ENCODE measurements at regions not wholly inside any gene's neighbourhood (a gene's known extent, or its start where the extent isn't known, plus 50 kb on each side); places are given as distances from the start of the nearest gene placed in this dataset.
"Not testable (repeated sequence)": the region's sequence is repeated elsewhere in the genome, so short reads cannot be mapped to it uniquely, and the experiment has no call there.

DNA sequence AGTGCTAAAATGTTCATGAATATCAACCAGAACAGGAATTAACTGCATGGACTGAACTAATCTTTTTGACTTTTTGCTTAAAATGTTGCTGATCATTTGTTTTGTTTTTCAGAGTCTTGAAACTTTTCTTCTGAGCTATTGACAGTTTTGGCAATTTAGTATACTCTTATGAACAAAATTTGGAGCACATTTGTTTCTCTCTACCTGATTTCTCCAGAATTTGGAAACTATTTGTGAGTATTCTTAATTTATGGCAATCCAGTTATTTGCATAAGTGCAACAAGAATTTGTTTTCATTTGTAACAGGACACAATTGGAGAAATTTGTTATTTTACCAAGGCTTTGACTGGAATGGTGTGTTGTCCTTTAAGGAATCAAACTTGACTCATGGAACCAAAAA, 107.4 kb downstream of the RTP4 start:
- DNase-seq (ENCODE audit: low read depth in 2 of 2), result not testable (repeated sequence)

- DNase-seq (ENCODE audit: low read depth in 2 of 2), result no peak
These were observed 105.7 kb downstream of the RTP4 start for GRCh38 chr3:187473778-187474406.

DNA sequence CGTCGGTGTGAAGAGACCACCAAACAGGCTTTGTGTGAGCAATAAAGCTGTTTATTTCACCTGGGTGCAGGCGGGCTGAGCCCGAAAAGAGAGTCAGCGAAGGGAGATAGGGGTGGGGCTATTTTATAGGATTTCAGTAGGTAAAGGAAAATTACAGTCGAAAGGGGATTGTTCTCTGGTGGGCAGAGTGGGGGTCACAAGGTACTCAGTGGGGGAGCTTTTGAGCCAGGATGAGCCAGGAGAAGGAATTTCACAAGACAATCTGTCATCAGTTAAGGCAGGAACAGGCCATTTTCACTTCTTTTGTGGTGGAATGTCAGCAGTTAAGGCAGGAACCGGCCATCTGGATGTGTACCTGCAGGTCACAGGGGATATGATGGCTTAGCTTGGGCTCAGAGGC, 98.1 kb downstream of the RTP4 start:
- not testable (repeated sequence) for DNase-seq (ENCODE audit: low read depth in 2 of 2)

GRCh38 chr3:187465503-187465902, 97.3 kb downstream of the RTP4 start:
- DNase-seq (ENCODE audit: low read depth in 2 of 2), result no peak

GRCh38 chr3:187464682-187465081, 96.5 kb downstream of the RTP4 start:
- no peak for DNase-seq (ENCODE audit: low read depth in 2 of 2)

DNA sequence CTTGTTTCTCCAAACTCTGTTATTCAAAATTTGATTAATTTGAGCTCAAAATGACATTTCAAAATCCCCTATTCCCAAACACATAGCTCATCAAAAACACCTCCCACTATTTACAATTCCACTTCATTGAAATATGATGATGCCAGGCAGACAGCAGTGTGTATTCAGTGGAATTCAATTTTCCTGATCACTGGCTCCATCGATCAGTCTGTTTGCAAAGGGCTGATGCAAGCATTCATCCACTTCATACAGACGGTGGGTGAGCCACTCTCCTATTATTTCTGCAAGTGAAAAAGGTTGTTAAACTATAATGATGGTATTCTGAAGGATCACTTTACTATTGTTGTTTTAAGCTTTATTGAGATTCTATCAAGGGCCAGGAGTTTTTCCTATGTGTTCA, 90.7 kb downstream of the RTP4 start:
- no peak for DNase-seq (ENCODE audit: low read depth in 2 of 2)

DNA sequence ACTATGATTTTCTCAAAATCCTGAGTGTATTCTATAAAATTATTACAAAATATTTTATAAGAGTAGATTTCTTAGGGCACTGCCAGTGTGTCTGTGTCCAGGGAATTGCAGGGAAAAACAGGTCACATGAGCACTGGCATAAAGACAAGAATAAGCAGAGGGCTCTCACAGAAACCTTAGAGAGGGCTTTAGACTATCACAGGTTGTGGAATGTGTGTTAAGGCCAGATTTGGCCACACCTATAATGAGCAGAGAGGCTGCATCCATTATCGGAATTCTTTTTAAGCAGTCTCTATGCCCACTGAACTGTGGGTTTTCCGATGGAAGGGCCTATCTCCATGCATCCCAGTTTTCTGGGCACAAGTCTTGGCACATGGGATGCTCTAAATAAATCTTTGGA, 90.2 kb downstream of the RTP4 start:
- DNase-seq (ENCODE audit: low read depth in 2 of 2), result no peak

GRCh38 chr3:187456250-187456649, 88.1 kb downstream of the RTP4 start:
- no peak for DNase-seq (ENCODE audit: low read depth in 2 of 2)

DNA sequence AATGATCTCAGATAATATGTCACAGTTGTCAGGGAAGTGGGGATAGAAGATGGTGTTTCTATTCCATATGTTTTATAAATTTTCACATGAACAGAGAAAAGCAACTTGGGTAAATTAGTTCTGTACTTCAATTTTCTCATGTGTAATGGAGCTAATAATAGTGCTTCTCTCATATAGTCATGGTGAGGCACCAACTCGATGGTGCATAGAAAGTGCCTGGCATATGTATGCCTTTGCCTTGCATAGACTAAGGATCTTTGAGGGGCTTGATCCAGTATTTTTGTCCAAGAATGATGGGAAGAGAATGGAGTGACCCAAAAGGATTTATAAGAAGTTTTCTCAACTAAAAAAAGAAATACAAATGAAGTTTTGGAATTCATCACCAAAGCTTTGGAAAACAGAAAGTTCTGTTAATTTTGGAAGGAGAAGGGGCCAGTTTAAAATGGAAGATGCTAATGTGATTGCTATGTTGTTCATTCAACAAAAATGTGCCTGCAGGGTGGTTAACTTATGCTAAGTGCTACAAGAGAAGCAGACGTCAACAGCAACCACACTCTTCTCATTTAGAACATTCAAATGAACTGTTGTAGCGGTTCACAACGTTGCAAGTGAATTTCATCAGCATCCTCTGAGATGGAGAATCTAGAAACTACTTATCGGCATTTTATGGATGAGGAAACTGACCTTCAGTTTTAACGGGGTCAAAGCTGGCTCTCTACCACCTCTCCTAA, 86.1 kb downstream of the RTP4 start:
- DNase-seq (ENCODE audit: low read depth in 2 of 2), result no peak

DNA sequence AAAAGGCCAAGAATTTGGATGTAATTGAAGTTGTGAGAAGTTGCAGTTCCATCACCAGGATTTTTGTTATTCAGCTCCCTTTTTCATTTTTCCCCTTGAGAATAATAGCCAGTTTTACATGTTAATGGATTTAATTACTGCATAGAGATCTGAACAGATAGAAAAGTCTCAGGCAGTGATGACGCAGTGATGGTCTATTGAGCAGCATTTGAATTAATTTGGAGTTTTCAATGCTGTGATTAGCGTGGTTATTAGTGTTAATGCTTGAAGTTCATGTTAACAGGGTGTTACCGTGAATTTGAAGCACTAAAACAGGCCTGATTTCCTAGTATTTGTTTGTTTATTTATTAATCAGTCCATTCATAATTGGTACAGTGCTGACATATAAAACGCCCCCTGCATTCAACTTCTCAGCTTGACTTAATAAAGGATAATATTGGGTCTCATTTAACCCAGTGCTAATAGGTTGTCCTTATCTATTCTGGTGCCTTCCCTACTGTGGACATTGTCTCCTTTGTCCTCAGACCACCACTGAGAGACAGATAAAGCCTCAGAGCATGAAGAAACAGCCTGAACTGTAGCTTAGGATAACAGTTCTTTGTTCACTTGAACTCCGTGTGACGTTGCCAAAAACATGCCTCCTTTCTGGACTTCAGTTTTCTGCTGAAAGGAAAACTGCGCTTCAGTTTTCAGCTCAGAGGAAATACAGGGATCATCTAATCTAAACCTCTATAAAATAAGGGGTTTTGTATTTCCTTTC, 82.4 kb downstream of the RTP4 start:
- no peak for DNase-seq (ENCODE audit: low read depth in 2 of 2)

GRCh38 chr3:187448674-187449073, 80.5 kb downstream of the RTP4 start:
- no peak for DNase-seq (ENCODE audit: low read depth in 2 of 2)

DNA sequence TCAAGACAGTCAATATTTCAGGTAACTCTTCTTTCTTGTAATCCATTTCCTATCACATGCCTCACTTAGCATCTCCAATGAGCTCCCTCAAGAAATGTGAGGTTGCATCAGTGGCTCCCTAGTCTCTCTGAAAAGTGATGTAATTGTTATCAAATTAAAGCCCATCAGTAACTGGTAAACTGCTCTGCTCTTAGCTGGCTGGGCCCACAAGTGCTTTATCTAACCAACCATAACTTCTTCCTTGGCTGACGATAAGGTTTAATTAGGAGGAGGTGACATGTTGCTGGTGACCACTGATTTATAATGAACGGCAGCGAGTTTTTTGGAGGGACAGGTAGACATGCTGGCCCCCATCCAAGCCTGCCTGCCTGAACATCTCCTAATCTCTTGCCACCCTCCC, 79.6 kb downstream of the RTP4 start:
- DNase-seq (ENCODE audit: low read depth in 2 of 2), result no peak

- DNase-seq (ENCODE audit: low read depth in 2 of 2), result no peak
These were observed 77.2 kb downstream of the RTP4 start for GRCh38 chr3:187445356-187445755.

- no peak for DNase-seq (ENCODE audit: low read depth in 2 of 2)
These were observed 66.3 kb downstream of the RTP4 start for GRCh38 chr3:187434524-187434923.

- no peak for DNase-seq (ENCODE audit: low read depth in 2 of 2)
These were observed 62.4 kb downstream of the RTP4 start for GRCh38 chr3:187430576-187430975.
